ENCODE measurements at regions not wholly inside any gene's neighbourhood (a gene's known extent, or its start where the extent isn't known, plus 50 kb on each side); places are given as distances from the start of the nearest gene placed in this dataset.

DNA sequence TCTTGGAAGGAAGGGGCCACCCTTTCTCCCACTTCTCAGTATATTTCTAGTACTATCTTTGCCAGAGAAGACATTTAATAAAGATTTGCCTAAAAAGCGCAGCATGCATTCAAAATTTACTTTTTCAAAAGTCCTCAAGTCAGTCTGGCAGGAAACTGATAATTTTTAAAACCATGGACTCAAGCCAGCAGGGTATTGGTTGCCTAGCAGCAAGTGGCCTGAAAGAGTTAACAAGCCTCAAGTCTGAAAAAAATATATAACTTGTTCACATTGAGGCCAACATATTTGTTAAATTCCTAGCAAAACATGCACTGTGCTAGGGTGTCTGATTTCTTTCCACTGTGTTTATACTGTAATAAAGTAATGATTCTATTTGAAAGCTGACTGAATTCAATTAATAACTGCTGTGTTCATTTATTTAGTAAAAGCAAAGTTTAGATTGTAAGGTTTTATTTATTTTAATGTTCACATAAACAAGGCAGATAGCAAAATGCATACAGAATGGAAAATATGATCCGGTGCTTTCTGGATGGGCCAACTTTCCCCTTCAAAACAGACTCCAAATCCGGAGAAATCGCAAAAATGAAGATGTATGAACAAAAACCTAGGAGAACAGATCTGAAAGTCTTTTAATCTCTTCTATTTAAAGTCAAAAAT lies 218.5 kb upstream of the FGF13 start:
- no peak overlapping the region for H3K27ac ChIP-seq (ENCODE audit: low read depth, low read length, poor library complexity, severe bottlenecking)
- no peaks in the 10 kb centered on the region for H3K4me1 ChIP-seq (ENCODE audit: insufficient read depth, low read length, poor library complexity, severe bottlenecking)
- TF ChIP-seq EZH2phosphoT487 (IDR thresholded peaks at IDR 0.05; ENCODE audit: borderline replicate concordance, low read depth, low read length): no peak
- TF ChIP-seq, protein P1, sequence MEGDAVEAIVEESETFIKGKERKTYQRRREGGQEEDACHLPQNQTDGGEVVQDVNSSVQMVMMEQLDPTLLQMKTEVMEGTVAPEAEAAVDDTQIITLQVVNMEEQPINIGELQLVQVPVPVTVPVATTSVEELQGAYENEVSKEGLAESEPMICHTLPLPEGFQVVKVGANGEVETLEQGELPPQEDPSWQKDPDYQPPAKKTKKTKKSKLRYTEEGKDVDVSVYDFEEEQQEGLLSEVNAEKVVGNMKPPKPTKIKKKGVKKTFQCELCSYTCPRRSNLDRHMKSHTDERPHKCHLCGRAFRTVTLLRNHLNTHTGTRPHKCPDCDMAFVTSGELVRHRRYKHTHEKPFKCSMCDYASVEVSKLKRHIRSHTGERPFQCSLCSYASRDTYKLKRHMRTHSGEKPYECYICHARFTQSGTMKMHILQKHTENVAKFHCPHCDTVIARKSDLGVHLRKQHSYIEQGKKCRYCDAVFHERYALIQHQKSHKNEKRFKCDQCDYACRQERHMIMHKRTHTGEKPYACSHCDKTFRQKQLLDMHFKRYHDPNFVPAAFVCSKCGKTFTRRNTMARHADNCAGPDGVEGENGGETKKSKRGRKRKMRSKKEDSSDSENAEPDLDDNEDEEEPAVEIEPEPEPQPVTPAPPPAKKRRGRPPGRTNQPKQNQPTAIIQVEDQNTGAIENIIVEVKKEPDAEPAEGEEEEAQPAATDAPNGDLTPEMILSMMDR (conservative IDR thresholded peaks at IDR 0.05; ENCODE audit: low read length): no peak
- no peaks in the 10 kb centered on the region for H3K79me2 ChIP-seq (ENCODE audit: insufficient read depth, low read depth, low read length)
- H3K36me3 ChIP-seq (ENCODE audit: insufficient read depth, low read length): no peaks in the 10 kb centered on the region
- H4K20me1 ChIP-seq (ENCODE audit: insufficient read depth, low read length): no peaks in the 10 kb centered on the region
- BruUV-seq (replicated peaks): no TSS peak
- no peak for DNase-seq (ENCODE audit: low spot score)
- H2AFZ ChIP-seq (ENCODE audit: low read length): no peak overlapping the region
- H3K9me2 ChIP-seq (ENCODE audit: insufficient read depth, low read length): no peaks in the 10 kb centered on the region
- no peak overlapping the region for H3K4me3 ChIP-seq (ENCODE audit: low read depth, low read length, poor library complexity, severe bottlenecking)
- CTCF ChIA-PET (ENCODE audit: unreplicated experiment): no interaction called here
- no peak overlapping the region for H3K4me2 ChIP-seq (ENCODE audit: low read length)
- POLR2A ChIA-PET: no interaction called here
- intact Hi-C loops (cut with micrococcal nuclease; ENCODE audit: unreplicated experiment): no loop called here
- H3K9me3 ChIP-seq (ENCODE audit: low read length): no peaks in the 10 kb centered on the region

DNA sequence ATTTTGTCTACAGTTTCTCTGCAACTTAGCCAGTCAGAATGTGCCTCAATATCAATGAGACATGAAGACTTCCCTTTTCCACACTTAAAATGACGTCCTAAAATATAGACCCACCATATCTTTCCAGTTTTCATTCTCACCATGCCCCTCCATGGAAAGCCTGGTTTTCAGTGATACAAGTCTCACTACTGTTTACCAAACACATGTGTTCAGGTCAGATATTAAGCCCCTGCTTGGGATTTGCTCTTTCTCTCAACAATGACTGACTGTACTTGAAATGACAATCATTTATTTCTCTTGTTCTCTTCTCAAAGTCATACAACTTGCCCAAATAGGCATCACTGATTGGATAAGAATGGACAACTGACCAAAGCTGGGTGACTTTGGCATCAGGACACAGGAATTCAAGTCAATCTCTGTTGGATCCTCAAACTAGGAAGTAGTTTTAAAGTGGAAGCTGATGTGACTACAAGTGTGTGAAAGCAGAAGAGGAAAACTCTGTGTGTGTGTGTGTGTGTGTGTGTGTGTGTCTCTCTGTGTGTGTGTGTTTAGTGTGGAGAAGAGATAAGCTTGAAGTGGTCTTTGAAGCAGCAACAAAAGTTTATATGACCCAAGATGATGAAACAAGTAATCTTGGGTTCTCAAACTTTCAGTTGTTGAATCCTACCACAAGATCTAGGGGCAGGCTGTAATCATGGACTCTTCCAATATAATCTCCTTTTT lies 217.4 kb upstream of the FGF13 start:
- H3K4me1 ChIP-seq (ENCODE audit: insufficient read depth, low read length, poor library complexity, severe bottlenecking): no peaks in the 10 kb centered on the region
- no peaks in the 10 kb centered on the region for H3K36me3 ChIP-seq (ENCODE audit: insufficient read depth, low read length)
- no peak for DNase-seq (ENCODE audit: low spot score)
- no peak overlapping the region for H3K4me3 ChIP-seq (ENCODE audit: low read depth, low read length, poor library complexity, severe bottlenecking)
- no peaks in the 10 kb centered on the region for H3K9me3 ChIP-seq (ENCODE audit: low read length)
- H2AFZ ChIP-seq (ENCODE audit: low read length): no peak overlapping the region
- CTCF ChIA-PET (ENCODE audit: unreplicated experiment): no interaction called here
- H4K20me1 ChIP-seq (ENCODE audit: insufficient read depth, low read length): no peaks in the 10 kb centered on the region
- no peak overlapping the region for H3K27ac ChIP-seq (ENCODE audit: low read depth, low read length, poor library complexity, severe bottlenecking)
- no peak overlapping the region for H3K4me2 ChIP-seq (ENCODE audit: low read length)
- no peak for TF ChIP-seq EZH2phosphoT487 (IDR thresholded peaks at IDR 0.05; ENCODE audit: borderline replicate concordance, low read depth, low read length)
- TF ChIP-seq, protein P1 (conservative IDR thresholded peaks at IDR 0.05; ENCODE audit: low read length): no peak
- intact Hi-C loops (cut with micrococcal nuclease; ENCODE audit: unreplicated experiment): no loop called here
- no TSS peak for BruUV-seq (replicated peaks)
- no peaks in the 10 kb centered on the region for H3K9me2 ChIP-seq (ENCODE audit: insufficient read depth, low read length)
- no peaks in the 10 kb centered on the region for H3K79me2 ChIP-seq (ENCODE audit: insufficient read depth, low read depth, low read length)
- POLR2A ChIA-PET: no interaction called here

DNA sequence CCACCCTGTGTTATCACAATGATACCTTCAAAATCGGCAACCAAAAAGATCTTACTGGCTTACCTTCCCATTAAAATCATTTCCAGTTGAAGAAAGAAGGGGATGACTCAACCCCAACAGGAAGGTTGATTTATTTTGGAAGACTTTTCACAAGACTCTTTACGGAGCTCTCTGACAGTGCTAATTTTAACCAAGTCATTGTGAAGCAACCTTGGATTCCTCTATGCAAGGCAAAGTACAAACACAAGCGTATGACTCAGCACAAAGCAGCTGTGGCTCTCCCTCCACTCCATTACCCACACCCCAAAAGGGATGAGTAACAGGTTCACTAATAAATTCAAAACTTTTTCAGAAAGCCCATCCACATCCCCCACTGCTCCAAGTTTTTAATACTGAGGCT lies 213.8 kb upstream of the FGF13 start:
- Histone ChIP-seq H3K4me3 (ENCODE audit: low read depth, low read length, poor library complexity, severe bottlenecking) (no peak overlapping the region), H4K20me1 (ENCODE audit: insufficient read depth, low read length) (no peaks in the 10 kb centered on the region), H3K9me3 (ENCODE audit: low read length) (no peaks in the 10 kb centered on the region), H3K4me1 (ENCODE audit: insufficient read depth, low read length, poor library complexity, severe bottlenecking) (no peaks in the 10 kb centered on the region), H3K36me3 (ENCODE audit: insufficient read depth, low read length) (no peaks in the 10 kb centered on the region), H3K27ac (ENCODE audit: low read depth, low read length, poor library complexity, severe bottlenecking) (no peak overlapping the region), H3K9me2 (ENCODE audit: insufficient read depth, low read length) (no peaks in the 10 kb centered on the region), H3K79me2 (ENCODE audit: insufficient read depth, low read depth, low read length) (no peaks in the 10 kb centered on the region), H3K4me2 (ENCODE audit: low read length) (no peak overlapping the region), H2AFZ (ENCODE audit: low read length) (no peak overlapping the region)
- no peak for DNase-seq (ENCODE audit: low spot score)
- BruUV-seq (replicated peaks): no TSS peak
- intact Hi-C loops (cut with micrococcal nuclease; ENCODE audit: unreplicated experiment): no loop called here
- CTCF ChIA-PET (ENCODE audit: unreplicated experiment): no interaction called here
- TF ChIP-seq, protein P1 (conservative IDR thresholded peaks at IDR 0.05; ENCODE audit: low read length): no peak
- TF ChIP-seq EZH2phosphoT487 (IDR thresholded peaks at IDR 0.05; ENCODE audit: borderline replicate concordance, low read depth, low read length): no peak
- POLR2A ChIA-PET: no interaction called here
